ACC112 (cell line): ENCODE measurements at regions not wholly inside any gene's neighbourhood (a gene's known extent, or its start where the extent isn't known, plus 50 kb on each side); places are given as distances from the start of the nearest gene placed in this dataset.
A peak's percentile ranks its signal among the peaks of the same experiment; 100 is the strongest.
"Not testable (repeated sequence)": the region's sequence is repeated elsewhere in the genome, so short reads cannot be mapped to it uniquely, and the experiment has no call there.

Experiments used
- H2AFZ ChIP-seq: fragments of 200-600 bp; sonication (generic); one replicate; pipeline ENCODE4 v1.6.0; 2017; ENCODE audit warnings: antibody characterized with exemption, low read length; ENCODE audit not compliant: unreplicated experiment
- H3K27ac ChIP-seq: fragments of 200-600 bp; sonication (generic); 2 replicates; pipeline ENCODE4 v1.5.1; 2014; ENCODE audit warnings: low read depth, mild to moderate bottlenecking, antibody characterized with exemption, low read length, moderate library complexity
- H3K27me3 ChIP-seq: fragments of 200-600 bp; sonication (generic); 2 replicates; pipeline ENCODE4 v1.6.1; 2014; ENCODE audit warnings: mild to moderate bottlenecking, antibody characterized with exemption, low read length, moderate library complexity, mixed read lengths; ENCODE audit not compliant: insufficient read depth
- H3K36me3 ChIP-seq: fragments of 200-600 bp; sonication (generic); 2 replicates; pipeline ENCODE4 v1.6.1; 2016; ENCODE audit warnings: mild to moderate bottlenecking, antibody characterized with exemption, low read length, moderate library complexity, mixed read lengths; ENCODE audit not compliant: insufficient read depth
- H3K4me1 ChIP-seq: fragments of 200-600 bp; sonication (generic); one replicate; pipeline ENCODE4 v1.6.1; 2016; ENCODE audit warnings: low read length, mixed read lengths; ENCODE audit not compliant: insufficient read depth, unreplicated experiment, control insufficient read depth
- H3K4me3 ChIP-seq: fragments of 200-600 bp; sonication (generic); 2 replicates; pipeline ENCODE4 v1.5.1; 2014; ENCODE audit warnings: mild to moderate bottlenecking, low read depth, low read length
- H3K79me2 ChIP-seq: fragments of 200-600 bp; sonication (generic); one replicate; pipeline ENCODE4 v1.6.0; 2016; ENCODE audit warnings: low read length; ENCODE audit not compliant: control insufficient read depth, unreplicated experiment, insufficient read depth

GRCh38 chr12:20142316-20142715, 226.0 kb upstream of the PDE3A start:
- H3K79me2 ChIP-seq: no peaks in the 10 kb centered on the region
- H2AFZ ChIP-seq: no peak overlapping the region
- no peak overlapping the region for H3K27ac ChIP-seq
- H3K4me1 ChIP-seq: no peaks in the 10 kb centered on the region
- no peaks in the 10 kb centered on the region for H3K36me3 ChIP-seq
- H3K4me3 ChIP-seq: no peak overlapping the region
- no peaks in the 10 kb centered on the region for H3K27me3 ChIP-seq

- no peaks in the 10 kb centered on the region for H3K4me1 ChIP-seq
These were observed 225.4 kb upstream of the PDE3A start for GRCh38 chr12:20142956-20143355.

GRCh38 chr12:20144341-20144740, 224.0 kb upstream of the PDE3A start:
- Histone ChIP-seq H3K4me1 (no peaks in the 10 kb centered on the region), H3K27ac (no peak overlapping the region), H3K36me3 (no peaks in the 10 kb centered on the region), H3K79me2 (no peaks in the 10 kb centered on the region), H3K27me3 (no peaks in the 10 kb centered on the region), H3K4me3 (no peak overlapping the region), H2AFZ (no peak overlapping the region)

More at GRCh38 chr12:20142956-20143355, 225.4 kb upstream of the PDE3A start:
- no peak overlapping the region for H3K27ac ChIP-seq
- H3K4me3 ChIP-seq: no peak overlapping the region
- no peak overlapping the region for H2AFZ ChIP-seq
- no peaks in the 10 kb centered on the region for H3K27me3 ChIP-seq
- H3K36me3 ChIP-seq: no peaks in the 10 kb centered on the region
- H3K79me2 ChIP-seq: no peaks in the 10 kb centered on the region

GRCh38 chr12:20148241-20148640, 220.1 kb upstream of the PDE3A start:
- Histone ChIP-seq H3K36me3 (no peaks in the 10 kb centered on the region), H3K27ac (no peak overlapping the region), H3K4me3 (no peak overlapping the region), H3K79me2 (no peaks in the 10 kb centered on the region), H3K27me3 (no peaks in the 10 kb centered on the region), H2AFZ (no peak overlapping the region), H3K4me1 (no peaks in the 10 kb centered on the region)

- H3K79me2 ChIP-seq: no peaks in the 10 kb centered on the region
- H2AFZ ChIP-seq: no peak overlapping the region
- H3K27me3 ChIP-seq: no peaks in the 10 kb centered on the region
- H3K36me3 ChIP-seq: no peaks in the 10 kb centered on the region
- H3K4me1 ChIP-seq: peaks cover 8% of the 10 kb centered on the region
- no peak overlapping the region for H3K27ac ChIP-seq
- no peak overlapping the region for H3K4me3 ChIP-seq
These were observed 217.4 kb upstream of the PDE3A start for GRCh38 chr12:20150835-20151422.

- Histone ChIP-seq H3K4me3 (peak overlapping the region; percentile 54; the same call in 1 of the 2 replicates), H3K27me3 (no peaks in the 10 kb centered on the region), H3K4me1 (peaks cover 8% of the 10 kb centered on the region), H2AFZ (peak overlapping the region; percentile 92), H3K27ac (no peak overlapping the region), H3K79me2 (no peaks in the 10 kb centered on the region), H3K36me3 (no peaks in the 10 kb centered on the region)
These were observed 214.3 kb upstream of the PDE3A start for GRCh38 chr12:20154052-20154451.

- Histone ChIP-seq H3K27ac (no peak overlapping the region), H3K27me3 (no peaks in the 10 kb centered on the region), H3K4me3 (no peak overlapping the region), H3K36me3 (no peaks in the 10 kb centered on the region), H2AFZ (peak overlapping the region; percentile 92), H3K79me2 (no peaks in the 10 kb centered on the region), H3K4me1 (peaks cover 8% of the 10 kb centered on the region)
These were observed 213.0 kb upstream of the PDE3A start for GRCh38 chr12:20155374-20155773.

GRCh38 chr12:20160899-20161298, 207.4 kb upstream of the PDE3A start:
- H3K27me3 ChIP-seq, H3K27ac ChIP-seq, H3K4me3 ChIP-seq, H3K79me2 ChIP-seq, H3K36me3 ChIP-seq, H2AFZ ChIP-seq, H3K4me1 ChIP-seq: not testable (repeated sequence)

- Histone ChIP-seq H2AFZ (no peak overlapping the region), H3K4me1 (no peaks in the 10 kb centered on the region)
These were observed 193.7 kb upstream of the PDE3A start for GRCh38 chr12:20174528-20175175.

GRCh38 chr12:20175704-20176388, 192.5 kb upstream of the PDE3A start:
- Histone ChIP-seq H3K4me1 (no peaks in the 10 kb centered on the region), H3K4me3 (no peak overlapping the region), H3K36me3 (no peaks in the 10 kb centered on the region), H2AFZ (no peak overlapping the region), H3K27ac (no peak overlapping the region), H3K79me2 (no peaks in the 10 kb centered on the region), H3K27me3 (no peaks in the 10 kb centered on the region)

More at GRCh38 chr12:20174528-20175175, 193.7 kb upstream of the PDE3A start:
- Histone ChIP-seq H3K4me3 (no peak overlapping the region), H3K36me3 (no peaks in the 10 kb centered on the region), H3K27ac (no peak overlapping the region), H3K79me2 (no peaks in the 10 kb centered on the region), H3K27me3 (no peaks in the 10 kb centered on the region)
